ENCODE measurements at regions not wholly inside any gene's neighbourhood (a gene's known extent, or its start where the extent isn't known, plus 50 kb on each side); places are given as distances from the start of the nearest gene placed in this dataset.

DNA sequence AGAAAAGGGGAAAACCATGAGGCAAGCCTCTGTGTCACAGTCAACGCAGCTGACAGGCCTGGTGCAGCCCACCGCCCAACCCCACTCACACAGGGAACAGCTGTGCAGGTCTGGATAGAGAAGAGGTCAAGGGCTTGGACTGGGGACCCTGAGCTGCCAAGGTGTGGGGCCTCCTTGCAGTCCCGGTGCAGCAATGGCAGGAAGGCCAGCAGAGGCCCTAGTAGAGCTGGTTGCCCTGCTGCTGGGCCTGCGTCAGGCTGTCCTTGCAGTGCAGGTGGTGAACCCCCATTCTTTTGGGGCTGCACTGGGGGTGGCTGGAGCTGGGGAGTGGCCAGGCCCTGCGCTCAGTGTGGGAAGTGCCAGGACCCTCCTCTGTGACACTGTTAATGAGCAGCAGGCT lies 482.0 kb downstream of the SMARCA1 start:
- TF ChIP-seq, protein P1, sequence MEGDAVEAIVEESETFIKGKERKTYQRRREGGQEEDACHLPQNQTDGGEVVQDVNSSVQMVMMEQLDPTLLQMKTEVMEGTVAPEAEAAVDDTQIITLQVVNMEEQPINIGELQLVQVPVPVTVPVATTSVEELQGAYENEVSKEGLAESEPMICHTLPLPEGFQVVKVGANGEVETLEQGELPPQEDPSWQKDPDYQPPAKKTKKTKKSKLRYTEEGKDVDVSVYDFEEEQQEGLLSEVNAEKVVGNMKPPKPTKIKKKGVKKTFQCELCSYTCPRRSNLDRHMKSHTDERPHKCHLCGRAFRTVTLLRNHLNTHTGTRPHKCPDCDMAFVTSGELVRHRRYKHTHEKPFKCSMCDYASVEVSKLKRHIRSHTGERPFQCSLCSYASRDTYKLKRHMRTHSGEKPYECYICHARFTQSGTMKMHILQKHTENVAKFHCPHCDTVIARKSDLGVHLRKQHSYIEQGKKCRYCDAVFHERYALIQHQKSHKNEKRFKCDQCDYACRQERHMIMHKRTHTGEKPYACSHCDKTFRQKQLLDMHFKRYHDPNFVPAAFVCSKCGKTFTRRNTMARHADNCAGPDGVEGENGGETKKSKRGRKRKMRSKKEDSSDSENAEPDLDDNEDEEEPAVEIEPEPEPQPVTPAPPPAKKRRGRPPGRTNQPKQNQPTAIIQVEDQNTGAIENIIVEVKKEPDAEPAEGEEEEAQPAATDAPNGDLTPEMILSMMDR (IDR thresholded peaks at IDR 0.05; ENCODE audit: low read length) = no peak
- TF ChIP-seq EZH2 (IDR thresholded peaks at IDR 0.05; ENCODE audit: borderline replicate concordance, low read length) = no peak

Data from OCI-LY1 (cell line).